K562 (cell line): ENCODE measurements at regions not wholly inside any gene's neighbourhood (a gene's known extent, or its start where the extent isn't known, plus 50 kb on each side); places are given as distances from the start of the nearest gene placed in this dataset.

Experiments
- ATAC-seq: fragments of 200-7000 bp; cut with Tn5 transposase; 3 replicates; pipeline ENCODE4 v1.9.1; 2020; ENCODE audit warnings: moderate library complexity
- BruUV-seq: library from RNA; stranded (reverse); fragments of 400-500 nt; replicated peaks from 2 replicates; lab custom pipeline; 2021; lab: Mats Ljungman, UMichigan
- CTCF ChIA-PET: fragments of 300-600 bp; formaldehyde crosslinking; extraction: SDS; loops from one replicate; lab custom pipeline; 2021; ENCODE audit warnings: low intra/inter-chr PET ratio; lab: Yijun Ruan, JAX
- POLR2A ChIA-PET: fragments of 300-600, 350-650 bp; sonication (Branson Sonifier 250); formaldehyde crosslinking; extraction: SDS; loops from one replicate; lab custom pipeline; 2021; ENCODE audit warnings: antibody characterized with exemption, inconsistent platforms; lab: Yijun Ruan, JAX
- DNase-seq, 4 experiments: peaks; one replicate each; pipeline versions ENCODE4 v3.0.0 to v3.0.0-alpha.2; 2011 to 2018; ENCODE audit warnings: low spot score in 3 of 4, mixed read lengths in 3 of 4; ENCODE audit errors: extremely low read depth in 1 of 4
- FAIRE-seq: peaks from 2 replicates; lab custom pipeline; 2011; peaks lifted over from hg19 to GRCh38; lab: Jason Lieb, UNC
- H2AFZ ChIP-seq: 2 replicates; pipeline ENCODE4 v1.6.0; 2011; ENCODE audit warnings: low read depth, low read length, control low read depth, inconsistent platforms
- H3K27ac ChIP-seq: fragments of 200-600 bp; 3 replicates; pipeline ENCODE4 v1.8.0; 2011; ENCODE audit warnings: low read depth, mild to moderate bottlenecking, control low read depth, inconsistent platforms, low read length, moderate library complexity, mixed read lengths; ENCODE audit errors: extremely low read depth
- H3K27me3 ChIP-seq, 2 experiments: fragments of 300-600 bp in 1 of 2; 2 replicates in 1 of 2; 3 replicates in 1 of 2; pipeline versions ENCODE4 v1.6.0 to v1.8.0; 2011; ENCODE audit warnings: inconsistent platforms in 2 of 2, low read length in 2 of 2, mild to moderate bottlenecking in 1 of 2, mixed read lengths in 1 of 2, moderate library complexity in 1 of 2; ENCODE audit not compliant: control insufficient read depth in 2 of 2, insufficient read depth in 2 of 2
- H3K36me3 ChIP-seq: fragments of 300-600 bp; 3 replicates; pipeline ENCODE4 v1.8.0; 2011; ENCODE audit warnings: mild to moderate bottlenecking, low read length, inconsistent platforms; ENCODE audit not compliant: control insufficient read depth, insufficient read depth
- H3K4me1 ChIP-seq, 2 experiments: fragments of 200-600 bp in 1 of 2; replicated peaks in 1 of 2; 2 replicates in 1 of 2; 3 replicates in 1 of 2; pipeline versions ENCODE4 v1.5.1 to v1.8.0; 2011; ENCODE audit warnings: inconsistent platforms in 2 of 2, low read length in 2 of 2, mild to moderate bottlenecking in 1 of 2, mixed read lengths in 1 of 2, moderate library complexity in 1 of 2; ENCODE audit not compliant: control insufficient read depth in 2 of 2, insufficient read depth in 2 of 2
- H3K4me2 ChIP-seq: 2 replicates; pipeline ENCODE4 v1.6.1; 2011; ENCODE audit warnings: low read length, control low read depth, inconsistent platforms, mixed read lengths; ENCODE audit not compliant: insufficient read depth
- H3K4me3 ChIP-seq: fragments of 200-600 bp; sonication (generic), shearing (Covaris generic); 2 replicates; pipeline ENCODE4 v1.5.1; 2016; ENCODE audit warnings: control low read depth, inconsistent platforms
- H3K79me2 ChIP-seq: fragments of 200-600 bp; 3 replicates; pipeline ENCODE4 v1.8.0; 2011; ENCODE audit warnings: low read length, inconsistent platforms; ENCODE audit not compliant: control insufficient read depth, insufficient read depth
- H3K9ac ChIP-seq, 2 experiments: 2 replicates each; pipeline versions ENCODE4 v1.6.0 to v1.6.1; 2011; ENCODE audit warnings: low read depth in 2 of 2, low read length in 2 of 2, control low read depth in 1 of 2, inconsistent platforms in 1 of 2, mild to moderate bottlenecking in 1 of 2, mixed read lengths in 1 of 2; ENCODE audit not compliant: insufficient read depth in 1 of 2
- H3K9me1 ChIP-seq: one replicate; pipeline ENCODE4 v1.6.0; 2011; ENCODE audit warnings: inconsistent platforms, mild to moderate bottlenecking, low read length, moderate library complexity; ENCODE audit not compliant: control insufficient read depth, insufficient read depth
- H3K9me3 ChIP-seq: replicated peaks from 2 replicates; pipeline ENCODE4 v1.5.1; 2011; ENCODE audit warnings: low read depth, low read length, inconsistent platforms; ENCODE audit not compliant: control insufficient read depth, insufficient read depth
- H4K20me1 ChIP-seq: replicated peaks from 2 replicates; pipeline ENCODE4 v1.6.1; 2011; ENCODE audit warnings: low read length, inconsistent platforms, mixed read lengths; ENCODE audit not compliant: control insufficient read depth, insufficient read depth
- CCAR2 ChIP-seq: fragments of 200-400 bp; formaldehyde crosslinking; IDR thresholded peaks from 2 replicates; pipeline ENCODE4 v1.6.1; 2017; ENCODE audit warnings: mild to moderate bottlenecking, low read depth, low read length
- CTCFL ChIP-seq: IDR thresholded peaks from 2 replicates; pipeline ENCODE4 v1.6.1; 2011; ENCODE audit warnings: borderline replicate concordance, low read depth, mild to moderate bottlenecking, moderate library complexity, low read length; ENCODE audit not compliant: insufficient read depth, poor library complexity, severe bottlenecking
- ELF2 ChIP-seq: fragments of 250-450 bp; sonication (Bioruptor Pico); IDR thresholded peaks from 2 replicates; pipeline ENCODE4 v1.5.0; 2021; ENCODE audit warnings: mild to moderate bottlenecking
- ETV1 ChIP-seq: fragments of 450-650 bp; conservative IDR thresholded peaks from 2 replicates; pipeline ENCODE4 v1.6.1; 2016; ENCODE audit warnings: missing genetic modification characterization, control low read depth, low read depth, missing compliant biosample characterization
- HNRNPK ChIP-seq: fragments of 200-400 bp; formaldehyde crosslinking; IDR thresholded peaks from one replicate; pipeline ENCODE4 v1.6.1; 2018; ENCODE audit warnings: mild to moderate bottlenecking, low read depth, low read length; ENCODE audit not compliant: poor library complexity, severe bottlenecking
- HSF4 ChIP-seq: fragments of 250-450 bp; sonication (Bioruptor Pico); IDR thresholded peaks from 2 replicates; pipeline ENCODE4 v2.1.2; 2022; ENCODE audit warnings: mild to moderate bottlenecking, moderate library complexity, borderline replicate concordance
- KAT8 ChIP-seq: fragments of 450-650 bp; IDR thresholded peaks from 2 replicates; pipeline ENCODE4 v1.6.1; 2016; ENCODE audit warnings: low read depth, mild to moderate bottlenecking
- KLF1 ChIP-seq: fragments of 450-650 bp; IDR thresholded peaks from 2 replicates; pipeline ENCODE4 v1.6.1; 2016; ENCODE audit warnings: missing genetic modification characterization, missing compliant biosample characterization
- KLF10 ChIP-seq: fragments of 250-450 bp; sonication (Bioruptor Pico); IDR thresholded peaks from 2 replicates; pipeline ENCODE4 v1.6.1; 2021; ENCODE audit warnings: matching md5 sums
- NEUROD1 ChIP-seq: fragments of 150-350 bp; IDR thresholded peaks from 2 replicates; pipeline ENCODE4 v1.6.1; 2014; ENCODE audit warnings: borderline replicate concordance, low read length, low read depth; ENCODE audit not compliant: partially characterized antibody
- POLR2G ChIP-seq: fragments of 200-400 bp; formaldehyde crosslinking; IDR thresholded peaks from 2 replicates; pipeline ENCODE4 v1.6.1; 2017; ENCODE audit warnings: low read depth, mild to moderate bottlenecking, antibody characterized with exemption, low read length, moderate library complexity
- PPARD ChIP-seq: fragments of 250-450 bp; sonication (Bioruptor Pico); IDR thresholded peaks from 2 replicates; pipeline ENCODE4 v1.8.0; 2022; ENCODE audit warnings: inconsistent platforms, mild to moderate bottlenecking, moderate library complexity
- PTBP1 ChIP-seq: fragments of 200-400 bp; formaldehyde crosslinking; IDR thresholded peaks from 2 replicates; pipeline ENCODE4 v1.6.1; 2017; ENCODE audit warnings: low read depth, low read length
- RBM15 ChIP-seq: fragments of 200-400 bp; formaldehyde crosslinking; IDR thresholded peaks from 2 replicates; pipeline ENCODE4 v1.6.1; 2018; ENCODE audit warnings: mild to moderate bottlenecking, low read length, moderate library complexity; ENCODE audit not compliant: insufficient read depth
- ZC3H8 ChIP-seq: fragments of 450-650 bp; IDR thresholded peaks from 2 replicates; pipeline ENCODE4 v1.6.1; 2017
- ZNF134 ChIP-seq: fragments of 250-450 bp; sonication (Bioruptor Pico); conservative IDR thresholded peaks from 2 replicates; pipeline ENCODE4 v1.4.0; 2020
- ZNF518B ChIP-seq: fragments of 250-450 bp; sonication (Bioruptor Pico); IDR thresholded peaks from 2 replicates; pipeline ENCODE4 v1.5.0; 2021; ENCODE audit warnings: mild to moderate bottlenecking, moderate library complexity
- WGBS: fragments of 100-300 bp; shearing (Covaris generic); methylation state at CpG from one replicate; pipeline ENCODE4 v1.1.6; 2016; ENCODE audit warnings: low coverage, mixed read lengths; ENCODE audit not compliant: insufficient coverage; ENCODE audit errors: missing lambda C conversion rate; 5-methylcytosine and 5-hydroxymethylcytosine counted together
- in situ Hi-C: fragments of 300-500 bp; cut with MboI; formaldehyde crosslinking; loops from 4 replicates; pipeline ENCODE4 v1.15.0; 2018; ENCODE audit warnings: inconsistent platforms, mixed read lengths
- intact Hi-C: fragments of 100-400 bp; cut with micrococcal nuclease; formaldehyde crosslinking; loops from 2 replicates; pipeline ENCODE4 v1.14.2; 2022

- 4% methylated on average over 9 of the region's 9 CpGs for WGBS
- TF ChIP-seq KLF1 (tag) (no peak), ZC3H8 (no peak), HSF4 (no peak), RBM15 (no peak), PPARD (no peak), KLF10 (CRISPR knock-in tag) (no peak), KAT8 (no peak), ZNF134 (CRISPR knock-in tag) (no peak), POLR2G (no peak), ETV1 (tag) (no peak), CTCFL (no peak), ELF2 (CRISPR knock-in tag) (no peak), ZNF518B (CRISPR knock-in tag) (no peak), PTBP1 (no peak), NEUROD1 (no peak), HNRNPK (no peak), CCAR2 (no peak)
Measured at GRCh38 chr20:19928328-19929011, 88.7 kb upstream of the NAA20 start.

More at GRCh38 chr20:19928328-19929011, 88.7 kb upstream of the NAA20 start:
- Histone ChIP-seq H4K20me1 (no peaks in the 10 kb centered on the region), H3K4me2 (no peak overlapping the region), H2AFZ (no peak overlapping the region), H3K9me3 (no peaks in the 10 kb centered on the region), H3K27me3 (no peaks in the 10 kb centered on the region; a peak in 2 of 5 replicates), H3K4me3 (no peak overlapping the region), H3K79me2 (no peaks in the 10 kb centered on the region), H3K9me1 (no peaks in the 10 kb centered on the region), H3K36me3 (no peaks in the 10 kb centered on the region), H3K27ac (no peak overlapping the region), H3K4me1 (no peaks in the 10 kb centered on the region), H3K9ac (no peak overlapping the region)
- ChIA-PET POLR2A (interaction anchor here (0.6 kb wide), 1 partner anchor 19 kb away, joined by 3 read pairs; no protein-coding TSS in a partner anchor), CTCF (no interaction called here)
- DNase-seq (no peak), FAIRE-seq (no peak), ATAC-seq (no peak)
- intact Hi-C loops, result no loop called here
- BruUV-seq, result no TSS peak
- in situ Hi-C loops, result no loop called here
